ENCODE measurements at regions not wholly inside any gene's neighbourhood (a gene's known extent, or its start where the extent isn't known, plus 50 kb on each side); places are given as distances from the start of the nearest gene placed in this dataset.

DNA sequence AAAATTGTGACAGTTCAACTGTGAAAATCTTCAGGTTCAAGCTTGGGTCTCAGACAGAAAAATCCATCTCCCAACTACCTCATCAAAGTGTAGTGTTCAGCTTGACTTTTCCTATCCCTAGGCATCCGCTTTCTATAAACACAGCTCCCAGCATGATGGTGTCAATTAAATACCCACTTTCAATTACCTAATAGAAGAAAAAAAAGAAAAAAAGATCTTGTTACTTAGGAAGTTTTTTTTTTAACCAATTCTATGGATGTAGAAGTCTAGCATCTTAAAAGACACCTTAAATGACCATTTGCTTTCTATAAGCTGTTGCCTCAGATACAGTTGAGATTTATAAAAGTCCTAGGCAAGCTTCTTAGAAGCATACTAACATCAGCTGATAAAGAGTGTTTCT is 244.1 kb upstream of the MTNR1B start:
- Histone ChIP-seq H3K4me3 (ENCODE audit: low read length) (no peak overlapping the region), H3K36me3 (ENCODE audit: control insufficient read depth in 2 of 3, insufficient read depth in 3 of 3, low read length in 3 of 3) (no peaks in the 10 kb centered on the region), H3K27me3 (ENCODE audit: control insufficient read depth in 2 of 2, insufficient read depth in 2 of 2, low read length in 2 of 2) (no peaks in the 10 kb centered on the region), H3K4me1 (ENCODE audit: control insufficient read depth in 2 of 2, insufficient read depth in 2 of 2, low read length in 2 of 2) (no peaks in the 10 kb centered on the region), H3K27ac (ENCODE audit: low read depth, low read length) (no peak overlapping the region), H3K9me3 (ENCODE audit: control insufficient read depth in 2 of 3, low read length in 3 of 3) (no peaks in the 10 kb centered on the region)
- Mint-ChIP-seq H3K4me1 (no peaks in the 10 kb centered on the region), H3K36me3 (no peaks in the 10 kb centered on the region), H3K4me3 (no peak overlapping the region), H3K27me3 (no peaks in the 10 kb centered on the region), H3K27ac (no peak overlapping the region), H3K9me3 (peaks cover 0 to 18% (median 6%) of the 10 kb centered on the region in 11 donors)
- POLR2A ChIA-PET = no interaction called here
- DNase-seq = no peak
- no peak for ATAC-seq
- CTCF ChIA-PET = no interaction called here
- intact Hi-C loops (cut with micrococcal nuclease) = no loop called here

DNA sequence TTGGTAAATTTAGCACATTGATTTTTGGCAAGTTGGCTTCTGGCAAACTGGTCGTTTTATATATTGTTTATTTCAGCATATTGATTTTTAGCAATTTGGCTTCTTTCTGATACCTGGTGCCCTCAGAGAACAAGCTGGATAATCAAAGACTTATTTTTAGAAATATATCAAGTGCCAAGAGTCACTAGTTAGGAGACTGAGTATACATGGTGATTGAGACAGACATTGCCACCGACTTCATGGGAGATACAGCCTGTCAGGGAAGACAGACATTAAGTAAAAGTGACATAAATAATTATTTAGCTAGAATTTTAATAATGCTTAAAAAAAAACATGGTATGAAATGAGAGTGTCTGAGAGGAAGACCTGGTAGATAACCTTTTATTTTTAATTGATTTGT is 242.3 kb upstream of the MTNR1B start:
- H3K27me3 Mint-ChIP-seq = no peaks in the 10 kb centered on the region
- ATAC-seq (no peak), DNase-seq (no peak)
- H3K4me1 ChIP-seq (ENCODE audit: control insufficient read depth in 2 of 2, insufficient read depth in 2 of 2, low read length in 2 of 2) = no peaks in the 10 kb centered on the region
- H3K4me3 ChIP-seq (ENCODE audit: low read length) = no peak overlapping the region
- no peaks in the 10 kb centered on the region for H3K4me1 Mint-ChIP-seq
- no peak overlapping the region for H3K27ac Mint-ChIP-seq
- H3K9me3 ChIP-seq (ENCODE audit: control insufficient read depth in 2 of 3, low read length in 3 of 3) = no peaks in the 10 kb centered on the region
- intact Hi-C loops (cut with micrococcal nuclease) = no loop called here
- H3K27me3 ChIP-seq (ENCODE audit: control insufficient read depth in 2 of 2, insufficient read depth in 2 of 2, low read length in 2 of 2) = no peaks in the 10 kb centered on the region
- no peaks in the 10 kb centered on the region for H3K36me3 Mint-ChIP-seq
- CTCF ChIA-PET = no interaction called here
- no peak overlapping the region for H3K27ac ChIP-seq (ENCODE audit: low read depth, low read length)
- POLR2A ChIA-PET = no interaction called here
- H3K9me3 Mint-ChIP-seq = peaks cover 0 to 18% (median 6%) of the 10 kb centered on the region in 11 donors
- no peak overlapping the region for H3K4me3 Mint-ChIP-seq
- no peaks in the 10 kb centered on the region for H3K36me3 ChIP-seq (ENCODE audit: control insufficient read depth in 2 of 3, insufficient read depth in 3 of 3, low read length in 3 of 3)

DNA sequence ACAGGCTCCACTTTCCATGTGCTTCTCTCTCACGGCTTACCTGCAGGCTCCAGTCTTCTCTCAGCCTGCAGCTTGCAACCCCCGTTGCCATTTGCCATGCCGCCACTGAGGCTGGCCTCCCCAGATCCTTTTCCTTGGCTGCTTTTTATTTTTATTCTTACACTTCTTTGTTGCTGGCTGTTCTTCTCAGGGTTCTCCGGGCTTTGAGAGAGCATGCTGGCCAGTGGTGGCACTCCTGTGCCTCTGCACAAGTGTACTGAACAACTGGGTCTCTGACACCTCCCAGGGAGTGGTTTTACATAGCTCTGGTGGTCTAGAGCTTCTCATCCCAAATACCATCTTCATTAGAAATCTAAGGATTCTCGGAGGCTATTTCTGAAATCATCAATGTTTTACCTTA is 241.7 kb upstream of the MTNR1B start:
- H3K4me3 Mint-ChIP-seq = no peak overlapping the region
- Histone ChIP-seq H3K27me3 (ENCODE audit: control insufficient read depth in 2 of 2, insufficient read depth in 2 of 2, low read length in 2 of 2) (no peaks in the 10 kb centered on the region), H3K9me3 (ENCODE audit: control insufficient read depth in 2 of 3, low read length in 3 of 3) (no peaks in the 10 kb centered on the region), H3K36me3 (ENCODE audit: control insufficient read depth in 2 of 3, insufficient read depth in 3 of 3, low read length in 3 of 3) (no peaks in the 10 kb centered on the region), H3K27ac (ENCODE audit: low read depth, low read length) (no peak overlapping the region), H3K4me1 (ENCODE audit: control insufficient read depth in 2 of 2, insufficient read depth in 2 of 2, low read length in 2 of 2) (no peaks in the 10 kb centered on the region), H3K4me3 (ENCODE audit: low read length) (no peak overlapping the region)
- ATAC-seq = no peak
- intact Hi-C loops (cut with micrococcal nuclease) = no loop called here
- no peak for DNase-seq
- POLR2A ChIA-PET = no interaction called here
- no peak overlapping the region for H3K27ac Mint-ChIP-seq
- H3K36me3 Mint-ChIP-seq = no peaks in the 10 kb centered on the region
- peaks cover 0 to under 1% (median 0%) of the 10 kb centered on the region in 5 donors for H3K27me3 Mint-ChIP-seq
- no peaks in the 10 kb centered on the region for H3K4me1 Mint-ChIP-seq
- H3K9me3 Mint-ChIP-seq = peaks cover 0 to 12% (median 6%) of the 10 kb centered on the region in 11 donors
- CTCF ChIA-PET = no interaction called here

DNA sequence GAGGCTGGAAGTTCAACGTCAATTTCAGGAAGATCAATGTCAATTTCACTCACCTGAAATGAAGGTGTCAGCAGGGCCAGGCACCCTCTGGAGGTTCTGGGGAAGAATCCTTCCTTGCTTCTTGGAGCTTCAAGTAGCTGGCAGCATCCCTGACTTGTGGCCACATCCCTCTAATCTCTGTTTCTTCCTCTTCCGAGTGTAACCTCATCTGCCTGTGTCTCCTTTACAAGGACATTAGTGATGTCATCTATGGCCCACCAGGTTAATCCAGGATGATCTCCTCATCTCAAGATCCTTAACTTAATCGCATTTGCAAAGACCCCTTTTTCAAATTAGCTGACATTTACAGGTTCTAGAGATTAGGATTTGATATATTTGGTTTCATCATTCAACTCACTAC is 240.8 kb upstream of the MTNR1B start:
- Mint-ChIP-seq H3K36me3 (no peaks in the 10 kb centered on the region), H3K9me3 (peaks cover 0 to 6% (median 0%) of the 10 kb centered on the region in 11 donors), H3K27me3 (peaks cover 0 to 3% (median 0%) of the 10 kb centered on the region in 5 donors), H3K4me1 (no peaks in the 10 kb centered on the region), H3K27ac (no peak overlapping the region), H3K4me3 (no peak overlapping the region)
- Histone ChIP-seq H3K36me3 (ENCODE audit: control insufficient read depth in 2 of 3, insufficient read depth in 3 of 3, low read length in 3 of 3) (no peaks in the 10 kb centered on the region), H3K27ac (ENCODE audit: low read depth, low read length) (no peak overlapping the region), H3K4me1 (ENCODE audit: control insufficient read depth in 2 of 2, insufficient read depth in 2 of 2, low read length in 2 of 2) (no peaks in the 10 kb centered on the region), H3K27me3 (ENCODE audit: control insufficient read depth in 2 of 2, insufficient read depth in 2 of 2, low read length in 2 of 2) (no peaks in the 10 kb centered on the region), H3K4me3 (ENCODE audit: low read length) (no peak overlapping the region), H3K9me3 (ENCODE audit: control insufficient read depth in 2 of 3, low read length in 3 of 3) (no peaks in the 10 kb centered on the region)
- CTCF ChIA-PET = no interaction called here
- POLR2A ChIA-PET = no interaction called here
- ATAC-seq (no peak), DNase-seq (no peak)
- intact Hi-C loops (cut with micrococcal nuclease) = no loop called here

DNA sequence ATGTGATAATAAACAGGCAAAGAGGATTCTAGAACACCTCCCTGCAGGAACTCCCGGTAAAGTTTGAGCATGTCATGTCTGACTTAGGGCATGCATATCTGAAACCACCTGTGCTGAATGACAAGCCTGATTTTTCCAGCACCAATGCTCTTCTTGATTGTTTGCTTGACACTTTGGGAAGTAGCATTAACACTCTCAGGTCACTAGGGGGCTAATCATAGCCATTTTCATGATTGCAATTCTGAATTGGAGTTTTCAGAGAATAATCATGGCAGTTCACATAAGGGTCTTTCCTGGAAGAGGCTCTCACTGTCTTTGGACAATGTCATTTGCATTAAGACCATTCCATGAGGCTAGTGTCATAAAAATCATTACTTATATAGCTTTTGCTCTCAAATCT is 234.4 kb upstream of the MTNR1B start:
- peaks cover 0 to 3% (median 0%) of the 10 kb centered on the region in 5 donors for H3K27me3 Mint-ChIP-seq
- H3K36me3 Mint-ChIP-seq = no peaks in the 10 kb centered on the region
- ATAC-seq = no peak
- H3K27ac ChIP-seq (ENCODE audit: low read depth, low read length) = no peak overlapping the region
- POLR2A ChIA-PET = no interaction called here
- peaks cover 0 to 6% (median 0%) of the 10 kb centered on the region in 11 donors for H3K9me3 Mint-ChIP-seq
- H3K4me3 ChIP-seq (ENCODE audit: low read length) = no peak overlapping the region
- H3K27ac Mint-ChIP-seq = no peak overlapping the region
- H3K36me3 ChIP-seq (ENCODE audit: control insufficient read depth in 2 of 3, insufficient read depth in 3 of 3, low read length in 3 of 3) = no peaks in the 10 kb centered on the region
- no peak overlapping the region for H3K4me3 Mint-ChIP-seq
- intact Hi-C loops (cut with micrococcal nuclease) = no loop called here
- no peaks in the 10 kb centered on the region for H3K4me1 Mint-ChIP-seq
- DNase-seq = no peak
- CTCF ChIA-PET = no interaction called here
- H3K9me3 ChIP-seq (ENCODE audit: control insufficient read depth in 2 of 3, low read length in 3 of 3) = no peaks in the 10 kb centered on the region
- H3K27me3 ChIP-seq (ENCODE audit: control insufficient read depth in 2 of 2, insufficient read depth in 2 of 2, low read length in 2 of 2) = no peaks in the 10 kb centered on the region
- H3K4me1 ChIP-seq (ENCODE audit: control insufficient read depth in 2 of 2, insufficient read depth in 2 of 2, low read length in 2 of 2) = no peaks in the 10 kb centered on the region

DNA sequence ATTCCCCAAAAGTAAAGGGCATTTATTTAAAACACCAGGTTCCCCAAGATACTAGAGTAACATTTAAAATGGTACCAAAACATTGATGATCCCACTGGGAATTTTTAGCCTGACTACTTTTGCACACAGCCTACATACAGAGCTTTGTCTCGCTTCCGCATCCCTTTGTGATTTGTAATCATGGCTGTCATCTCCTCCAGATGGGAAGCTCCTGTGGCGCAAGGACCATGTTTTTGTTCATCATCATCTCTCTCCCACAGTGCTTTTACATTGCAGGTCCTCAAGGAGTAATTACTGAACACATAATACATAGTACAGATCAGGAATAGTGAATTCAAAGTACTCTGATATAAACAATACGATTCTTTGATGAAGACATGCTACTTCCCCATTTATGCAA is 231.2 kb upstream of the MTNR1B start:
- Histone ChIP-seq H3K9me3 (ENCODE audit: control insufficient read depth in 2 of 3, low read length in 3 of 3) (no peaks in the 10 kb centered on the region), H3K27me3 (ENCODE audit: control insufficient read depth in 2 of 2, insufficient read depth in 2 of 2, low read length in 2 of 2) (no peaks in the 10 kb centered on the region), H3K4me1 (ENCODE audit: control insufficient read depth in 2 of 2, insufficient read depth in 2 of 2, low read length in 2 of 2) (no peaks in the 10 kb centered on the region), H3K4me3 (ENCODE audit: low read length) (no peak overlapping the region), H3K27ac (ENCODE audit: low read depth, low read length) (no peak overlapping the region), H3K36me3 (ENCODE audit: control insufficient read depth in 2 of 3, insufficient read depth in 3 of 3, low read length in 3 of 3) (no peaks in the 10 kb centered on the region)
- Mint-ChIP-seq H3K4me3 (no peak overlapping the region), H3K27me3 (no peaks in the 10 kb centered on the region), H3K27ac (no peak overlapping the region), H3K9me3 (peaks cover 0 to 4% (median 0%) of the 10 kb centered on the region in 11 donors), H3K36me3 (no peaks in the 10 kb centered on the region), H3K4me1 (no peaks in the 10 kb centered on the region)
- ChIA-PET POLR2A (no interaction called here), CTCF (no interaction called here)
- ATAC-seq (no peak), DNase-seq (no peak)
- intact Hi-C loops (cut with micrococcal nuclease) = no loop called here

DNA sequence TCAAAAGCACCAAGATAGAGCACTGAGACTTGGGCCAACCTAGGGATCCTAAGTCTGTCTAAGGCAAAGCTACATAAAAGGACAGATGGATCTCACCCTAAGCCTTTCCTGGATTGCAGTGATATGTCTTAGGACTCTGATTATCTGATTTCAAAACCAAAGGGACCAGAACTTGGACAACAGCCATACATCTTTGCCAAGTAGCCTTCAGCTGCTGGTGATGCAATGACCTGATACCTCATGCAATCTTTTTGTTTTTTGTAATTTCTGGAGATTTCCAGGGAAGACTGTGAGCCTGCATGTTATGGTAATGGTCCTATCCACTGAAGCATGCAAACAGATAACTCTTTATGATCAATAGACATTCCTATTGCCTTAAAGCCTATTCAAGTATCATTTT is 230.4 kb upstream of the MTNR1B start:
- H3K27ac Mint-ChIP-seq = no peak overlapping the region

More for the DNA sequence above, 230.4 kb upstream of the MTNR1B start:
- Mint-ChIP-seq H3K4me3 (no peak overlapping the region), H3K4me1 (no peaks in the 10 kb centered on the region), H3K27me3 (no peaks in the 10 kb centered on the region), H3K36me3 (no peaks in the 10 kb centered on the region), H3K9me3 (peaks cover 0 to 6% (median 0%) of the 10 kb centered on the region in 11 donors)
- POLR2A ChIA-PET = no interaction called here
- no peak for DNase-seq
- Histone ChIP-seq H3K27me3 (ENCODE audit: control insufficient read depth in 2 of 2, insufficient read depth in 2 of 2, low read length in 2 of 2) (no peaks in the 10 kb centered on the region), H3K27ac (ENCODE audit: low read depth, low read length) (no peak overlapping the region), H3K4me1 (ENCODE audit: control insufficient read depth in 2 of 2, insufficient read depth in 2 of 2, low read length in 2 of 2) (no peaks in the 10 kb centered on the region), H3K9me3 (ENCODE audit: control insufficient read depth in 2 of 3, low read length in 3 of 3) (no peaks in the 10 kb centered on the region), H3K36me3 (ENCODE audit: control insufficient read depth in 2 of 3, insufficient read depth in 3 of 3, low read length in 3 of 3) (no peaks in the 10 kb centered on the region), H3K4me3 (ENCODE audit: low read length) (no peak overlapping the region)
- CTCF ChIA-PET = no interaction called here
- intact Hi-C loops (cut with micrococcal nuclease) = no loop called here
- no peak for ATAC-seq

Data from naive thymus-derived CD4-positive, alpha-beta T cell (primary cell).